GM19043 (cell line): ENCODE measurements at regions not wholly inside any gene's neighbourhood (a gene's known extent, or its start where the extent isn't known, plus 50 kb on each side); places are given as distances from the start of the nearest gene placed in this dataset.

ENCODE experiments used
- ATAC-seq: cut with Tn5 transposase; IDR thresholded peaks from one replicate; pipeline ENCODE4 v1.9.1; 2021; ENCODE audit warnings: low read depth; ENCODE audit not compliant: unreplicated experiment

GRCh38 chr4:14783011-14783877 lies 219.0 kb upstream of the CPEB2 start:
- peak; percentile 79 for ATAC-seq

- ATAC-seq: no peak
Measured at GRCh38 chr4:14787221-14787620, 215.1 kb upstream of the CPEB2 start.

GRCh38 chr4:14787894-14788293 lies 214.4 kb upstream of the CPEB2 start:
- ATAC-seq: no peak

- ATAC-seq: no peak
Measured at GRCh38 chr4:14790494-14790893, 211.8 kb upstream of the CPEB2 start.

GRCh38 chr4:14792702-14793227 lies 209.5 kb upstream of the CPEB2 start:
- no peak for ATAC-seq

- ATAC-seq: no peak
Measured at GRCh38 chr4:14800977-14801376, 201.3 kb upstream of the CPEB2 start.

GRCh38 chr4:14802596-14802995 lies 199.7 kb upstream of the CPEB2 start:
- ATAC-seq: no peak

GRCh38 chr4:14807856-14808255 lies 194.4 kb upstream of the CPEB2 start:
- no peak for ATAC-seq

- ATAC-seq: no peak
Measured at GRCh38 chr4:14809203-14809602, 193.1 kb upstream of the CPEB2 start.

GRCh38 chr4:14810121-14810520 lies 192.2 kb upstream of the CPEB2 start:
- ATAC-seq: no peak

- no peak for ATAC-seq
Measured at GRCh38 chr4:14810568-14810967, 191.7 kb upstream of the CPEB2 start.

- no peak for ATAC-seq
Measured at GRCh38 chr4:14812101-14812500, 190.2 kb upstream of the CPEB2 start.

- ATAC-seq: no peak
Measured at GRCh38 chr4:14816623-14817261, 185.5 kb upstream of the CPEB2 start.

GRCh38 chr4:14824189-14824588 lies 178.1 kb upstream of the CPEB2 start:
- ATAC-seq: no peak

- no peak for ATAC-seq
Measured at GRCh38 chr4:14827111-14827510, 175.2 kb upstream of the CPEB2 start.

- no peak for ATAC-seq
Measured at GRCh38 chr4:14829795-14830194, 172.5 kb upstream of the CPEB2 start.

- ATAC-seq: no peak
Measured at GRCh38 chr4:14831416-14831815, 170.9 kb upstream of the CPEB2 start.

GRCh38 chr4:14833053-14833452 lies 169.2 kb upstream of the CPEB2 start:
- no peak for ATAC-seq

GRCh38 chr4:14834382-14834781 lies 167.9 kb upstream of the CPEB2 start:
- no peak for ATAC-seq

GRCh38 chr4:14835288-14835687 lies 167.0 kb upstream of the CPEB2 start:
- ATAC-seq: no peak

- ATAC-seq: no peak
Measured at GRCh38 chr4:14835708-14836425, 166.4 kb upstream of the CPEB2 start.
